ENCODE measurements at regions not wholly inside any gene's neighbourhood (a gene's known extent, or its start where the extent isn't known, plus 50 kb on each side); places are given as distances from the start of the nearest gene placed in this dataset.

DNA sequence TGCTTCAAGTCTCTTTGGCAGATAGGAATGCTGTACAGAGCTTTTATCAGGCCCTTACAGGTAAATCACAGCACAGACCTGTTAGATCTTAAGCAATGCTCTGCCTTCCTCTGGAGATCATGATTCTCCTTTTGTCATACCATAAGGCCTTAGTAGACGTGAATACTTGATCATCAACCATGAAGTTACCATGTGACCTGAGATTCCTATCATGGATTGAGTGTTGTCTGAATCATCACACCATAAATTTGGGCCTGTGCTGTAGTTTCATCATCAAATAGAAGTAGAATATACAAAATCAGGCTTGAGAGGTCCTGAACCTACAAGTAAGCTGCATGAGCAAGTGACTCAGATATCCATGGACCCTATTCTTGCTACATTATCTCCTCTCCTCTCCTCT lies 466.8 kb upstream of the INTU start:
- H3K9me3 ChIP-seq, result peaks cover 0 to 5% (median 0%) of the 10 kb centered on the region in 4 donors
- no peaks in the 10 kb centered on the region for H3K27me3 ChIP-seq
- no peak overlapping the region for H3K27ac ChIP-seq
- no peak for DNase-seq
- H3K4me1 ChIP-seq, result no peaks in the 10 kb centered on the region
- TF ChIP-seq POLR2A (IDR thresholded peaks at IDR 0.05), result no peak
- TF ChIP-seq, protein P1, sequence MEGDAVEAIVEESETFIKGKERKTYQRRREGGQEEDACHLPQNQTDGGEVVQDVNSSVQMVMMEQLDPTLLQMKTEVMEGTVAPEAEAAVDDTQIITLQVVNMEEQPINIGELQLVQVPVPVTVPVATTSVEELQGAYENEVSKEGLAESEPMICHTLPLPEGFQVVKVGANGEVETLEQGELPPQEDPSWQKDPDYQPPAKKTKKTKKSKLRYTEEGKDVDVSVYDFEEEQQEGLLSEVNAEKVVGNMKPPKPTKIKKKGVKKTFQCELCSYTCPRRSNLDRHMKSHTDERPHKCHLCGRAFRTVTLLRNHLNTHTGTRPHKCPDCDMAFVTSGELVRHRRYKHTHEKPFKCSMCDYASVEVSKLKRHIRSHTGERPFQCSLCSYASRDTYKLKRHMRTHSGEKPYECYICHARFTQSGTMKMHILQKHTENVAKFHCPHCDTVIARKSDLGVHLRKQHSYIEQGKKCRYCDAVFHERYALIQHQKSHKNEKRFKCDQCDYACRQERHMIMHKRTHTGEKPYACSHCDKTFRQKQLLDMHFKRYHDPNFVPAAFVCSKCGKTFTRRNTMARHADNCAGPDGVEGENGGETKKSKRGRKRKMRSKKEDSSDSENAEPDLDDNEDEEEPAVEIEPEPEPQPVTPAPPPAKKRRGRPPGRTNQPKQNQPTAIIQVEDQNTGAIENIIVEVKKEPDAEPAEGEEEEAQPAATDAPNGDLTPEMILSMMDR (IDR thresholded peaks at IDR 0.05), result no peak
- H3K36me3 ChIP-seq, result no peaks in the 10 kb centered on the region
- H3K4me3 ChIP-seq, result no peak overlapping the region

DNA sequence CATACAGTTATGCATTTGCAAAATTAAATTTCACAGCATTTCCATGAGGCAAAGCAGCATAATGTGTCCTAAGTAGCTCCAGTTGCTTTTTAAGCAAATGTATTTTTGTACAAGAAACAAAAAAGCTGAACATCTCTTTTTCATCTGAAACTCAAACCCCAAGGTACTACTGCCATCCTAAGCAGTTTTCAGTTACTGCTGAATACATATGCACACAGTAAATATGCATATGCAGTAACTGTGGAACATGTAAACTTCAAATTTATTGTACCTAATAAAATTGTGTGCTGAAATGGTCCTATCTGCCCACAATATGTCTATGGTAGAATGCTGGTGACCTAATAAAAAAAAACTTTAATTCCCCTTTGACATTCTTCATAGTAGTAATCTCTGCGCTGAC lies 458.6 kb upstream of the INTU start:
- no peak for DNase-seq
- Histone ChIP-seq H3K4me3 (no peak overlapping the region), H3K4me1 (no peaks in the 10 kb centered on the region), H3K27me3 (no peaks in the 10 kb centered on the region), H3K27ac (no peak overlapping the region), H3K36me3 (no peaks in the 10 kb centered on the region), H3K9me3 (no peaks in the 10 kb centered on the region)
- TF ChIP-seq, protein P1 (IDR thresholded peaks at IDR 0.05), result no peak
- TF ChIP-seq POLR2A (IDR thresholded peaks at IDR 0.05), result no peak

DNA sequence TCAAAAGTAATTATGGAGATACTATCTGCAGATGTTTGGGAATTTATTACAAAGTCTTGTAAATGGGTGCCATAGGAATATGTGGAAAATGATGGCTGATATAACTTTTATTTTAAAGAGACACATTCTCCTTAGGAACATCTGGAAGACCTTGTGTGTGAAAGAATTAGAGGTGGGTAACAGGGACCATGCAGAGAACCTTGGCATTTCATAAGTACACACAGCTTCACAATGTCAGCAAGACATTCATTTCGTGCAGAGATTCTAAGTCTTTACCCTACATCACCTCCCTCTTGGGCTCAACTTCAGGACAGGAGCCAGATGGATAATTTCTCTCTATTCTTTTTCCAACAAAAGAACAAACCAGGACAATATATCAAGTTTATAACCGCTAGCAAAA lies 458.1 kb upstream of the INTU start:
- H3K36me3 ChIP-seq, result no peaks in the 10 kb centered on the region
- no peak overlapping the region for H3K27ac ChIP-seq
- TF ChIP-seq, protein P1 (IDR thresholded peaks at IDR 0.05), result no peak
- TF ChIP-seq POLR2A (IDR thresholded peaks at IDR 0.05), result no peak
- no peak overlapping the region for H3K4me3 ChIP-seq
- no peaks in the 10 kb centered on the region for H3K4me1 ChIP-seq
- no peak for DNase-seq
- no peaks in the 10 kb centered on the region for H3K9me3 ChIP-seq
- H3K27me3 ChIP-seq, result no peaks in the 10 kb centered on the region

DNA sequence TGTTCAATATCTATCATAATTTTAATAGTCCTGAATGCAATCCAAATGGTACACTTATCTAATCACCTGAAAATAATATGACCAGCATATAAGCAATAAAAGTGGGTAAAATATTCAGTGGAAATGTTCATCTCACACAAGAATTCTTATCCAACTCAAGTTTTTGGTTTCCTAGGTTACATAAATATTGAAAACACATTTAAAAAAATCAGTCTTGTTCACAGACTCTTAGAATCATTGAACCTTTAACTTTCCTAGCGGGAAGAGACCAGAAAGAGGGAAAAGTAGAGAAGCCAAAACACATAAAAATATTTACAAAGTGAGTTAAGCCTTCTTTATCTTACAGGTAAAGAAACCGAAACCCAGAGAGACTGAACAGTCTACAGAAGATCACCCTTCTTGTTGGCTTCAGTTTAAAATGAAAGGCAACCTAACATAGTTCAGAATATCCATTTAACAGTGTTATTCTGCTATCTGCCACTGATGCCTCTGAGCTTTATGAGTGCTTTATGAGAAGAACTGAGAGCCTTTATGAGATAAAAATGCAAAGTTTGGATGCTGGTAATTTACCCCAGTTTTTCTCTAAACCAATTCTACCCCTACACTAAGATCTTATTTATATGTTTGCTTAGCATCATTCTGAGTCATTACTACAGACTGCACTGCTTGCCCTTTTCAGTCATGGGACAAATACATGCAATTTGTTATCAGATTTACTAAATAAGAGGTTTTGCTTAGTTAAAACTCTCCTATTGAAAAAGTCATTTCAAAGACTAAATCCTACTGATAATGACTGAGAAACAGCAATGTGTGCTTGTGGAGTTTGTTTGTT lies 453.3 kb upstream of the INTU start:
- no peaks in the 10 kb centered on the region for H3K27me3 ChIP-seq
- no peak for TF ChIP-seq POLR2A (IDR thresholded peaks at IDR 0.05)
- H3K4me1 ChIP-seq, result no peaks in the 10 kb centered on the region
- no peak overlapping the region for H3K27ac ChIP-seq
- no peak for DNase-seq
- no peak overlapping the region for H3K4me3 ChIP-seq
- H3K9me3 ChIP-seq, result no peaks in the 10 kb centered on the region
- no peaks in the 10 kb centered on the region for H3K36me3 ChIP-seq

DNA sequence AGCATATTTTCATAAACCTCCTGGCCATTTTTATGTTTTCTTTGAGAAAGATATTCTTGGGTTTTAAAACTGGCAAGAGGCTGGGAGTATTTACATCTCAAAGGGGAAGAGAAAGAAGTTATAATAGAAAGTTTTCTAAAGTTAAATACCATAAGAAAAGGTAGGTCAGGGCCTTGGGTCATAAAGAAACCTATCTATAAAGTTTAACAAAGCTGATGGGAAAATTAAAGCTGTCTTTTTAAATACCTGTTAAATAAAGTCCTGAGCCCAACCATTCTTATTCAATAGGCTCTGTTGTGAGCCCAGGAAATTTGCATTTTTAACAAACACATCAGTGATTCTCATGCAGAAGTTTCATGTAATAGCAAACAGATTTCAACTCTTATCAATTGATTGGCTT lies 451.8 kb upstream of the INTU start:
- Histone ChIP-seq H3K4me1 (no peaks in the 10 kb centered on the region), H3K27ac (no peak overlapping the region), H3K27me3 (no peaks in the 10 kb centered on the region), H3K36me3 (no peaks in the 10 kb centered on the region), H3K4me3 (no peak overlapping the region), H3K9me3 (no peaks in the 10 kb centered on the region)
- no peak for TF ChIP-seq POLR2A (IDR thresholded peaks at IDR 0.05)
- TF ChIP-seq, protein P1 (IDR thresholded peaks at IDR 0.05), result no peak
- DNase-seq, result no peak

DNA sequence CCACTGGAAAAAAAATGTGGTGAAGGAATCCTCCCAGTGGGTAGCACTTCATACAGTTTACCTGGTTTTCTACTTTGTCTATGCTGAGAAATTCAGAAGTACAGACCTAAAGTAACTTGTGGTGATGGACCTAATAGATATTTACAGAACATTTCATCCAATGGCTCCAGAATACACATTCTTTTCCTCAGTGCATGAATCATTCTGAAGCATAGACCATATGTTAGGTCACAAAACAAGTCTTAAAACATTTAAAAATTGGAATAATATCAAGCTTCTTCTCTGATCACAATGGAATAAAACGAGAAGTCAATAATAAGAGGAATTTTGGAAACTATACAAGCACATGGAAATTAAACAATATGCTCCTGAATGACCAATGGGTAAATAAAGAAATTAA lies 450.1 kb upstream of the INTU start:
- TF ChIP-seq POLR2A (IDR thresholded peaks at IDR 0.05), result no peak
- TF ChIP-seq, protein P1 (IDR thresholded peaks at IDR 0.05), result no peak

More for the DNA sequence above, 450.1 kb upstream of the INTU start:
- Histone ChIP-seq H3K4me1 (no peaks in the 10 kb centered on the region), H3K36me3 (no peaks in the 10 kb centered on the region), H3K27me3 (no peaks in the 10 kb centered on the region), H3K4me3 (no peak overlapping the region), H3K27ac (no peak overlapping the region), H3K9me3 (no peaks in the 10 kb centered on the region)
- no peak for DNase-seq

Data from Peyer's patch (tissue), 4 donors.